GM18861 (cell line): ENCODE measurements at regions not wholly inside any gene's neighbourhood (a gene's known extent, or its start where the extent isn't known, plus 50 kb on each side); places are given as distances from the start of the nearest gene placed in this dataset.

Experiments
- ATAC-seq: cut with Tn5 transposase; IDR thresholded peaks from one replicate; pipeline ENCODE4 v1.9.1; 2021; ENCODE audit not compliant: unreplicated experiment

DNA sequence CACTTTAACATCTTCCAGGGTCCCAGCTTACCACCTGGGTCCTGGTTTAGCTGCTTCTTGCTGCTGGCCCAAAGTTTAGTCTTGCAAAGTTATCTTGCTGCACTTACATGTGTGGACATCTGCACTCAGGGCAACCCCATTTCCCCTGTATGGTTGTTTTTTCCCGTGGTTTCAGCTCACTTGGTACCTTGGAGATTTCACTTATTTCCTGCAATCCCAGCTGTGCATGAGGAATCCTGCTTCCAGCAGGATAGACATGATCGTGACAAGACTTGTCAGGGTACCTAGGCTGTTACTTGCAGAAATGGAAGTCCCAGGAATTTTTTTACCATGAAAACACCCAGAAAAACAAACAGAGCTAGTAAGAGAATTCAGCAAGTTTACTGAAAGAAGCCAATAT is 95.9 kb upstream of the LEP start:
- no peak for ATAC-seq

- no peak for ATAC-seq
Observed at GRCh38 chr7:128146052-128146451, 95.0 kb upstream of the LEP start.

- ATAC-seq, result no peak
Observed at GRCh38 chr7:128148676-128149075, 92.4 kb upstream of the LEP start.

DNA sequence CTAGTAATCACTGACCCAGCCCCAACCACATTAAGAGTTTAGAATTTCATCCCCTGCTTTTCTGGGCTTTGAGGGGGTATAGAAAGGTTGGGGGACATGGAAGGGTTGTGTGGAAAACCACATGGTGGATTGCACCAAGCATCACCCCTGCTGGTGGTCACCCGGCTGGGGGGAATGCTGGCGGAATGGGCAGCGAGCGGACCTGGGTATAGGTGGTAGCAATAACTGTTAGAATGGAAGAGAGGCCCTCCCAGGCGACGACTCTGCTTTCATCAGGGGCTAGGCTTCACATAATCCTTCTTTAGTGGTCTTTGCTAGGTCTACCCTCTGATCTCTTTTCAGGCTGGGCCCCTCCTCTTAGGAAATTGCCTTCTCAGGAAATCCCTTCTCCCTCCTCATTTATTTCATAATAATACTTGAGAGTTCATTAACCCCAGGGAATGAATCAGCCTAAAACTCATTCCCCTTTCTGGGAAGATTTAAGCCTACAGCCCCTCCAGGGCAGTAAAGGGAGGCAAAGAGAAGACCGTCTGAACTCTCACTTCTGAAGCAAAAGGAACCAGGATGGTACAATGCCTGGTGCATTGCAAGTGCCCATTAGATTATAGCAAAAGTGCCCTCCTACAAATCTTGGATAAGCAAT is 90.7 kb upstream of the LEP start:
- no peak for ATAC-seq

DNA sequence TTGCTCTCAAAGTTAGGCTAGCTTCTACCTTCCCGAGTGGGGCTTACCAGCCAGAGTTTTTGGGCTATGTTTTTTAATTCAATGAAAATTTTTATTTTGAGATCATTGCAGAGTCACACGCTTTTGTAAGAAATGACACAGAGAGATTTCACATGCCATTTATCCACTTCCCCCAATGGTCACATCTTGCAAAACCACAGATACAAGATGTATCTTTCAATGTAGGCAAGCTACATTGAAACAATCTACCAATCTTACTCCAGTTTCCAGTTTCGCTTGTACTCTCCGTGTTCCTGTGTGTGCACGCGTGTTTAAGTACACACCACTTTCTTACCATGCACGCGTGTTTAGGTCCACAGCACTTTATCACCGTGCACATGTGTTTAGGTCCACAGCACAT is 89.4 kb upstream of the LEP start:
- no peak for ATAC-seq

DNA sequence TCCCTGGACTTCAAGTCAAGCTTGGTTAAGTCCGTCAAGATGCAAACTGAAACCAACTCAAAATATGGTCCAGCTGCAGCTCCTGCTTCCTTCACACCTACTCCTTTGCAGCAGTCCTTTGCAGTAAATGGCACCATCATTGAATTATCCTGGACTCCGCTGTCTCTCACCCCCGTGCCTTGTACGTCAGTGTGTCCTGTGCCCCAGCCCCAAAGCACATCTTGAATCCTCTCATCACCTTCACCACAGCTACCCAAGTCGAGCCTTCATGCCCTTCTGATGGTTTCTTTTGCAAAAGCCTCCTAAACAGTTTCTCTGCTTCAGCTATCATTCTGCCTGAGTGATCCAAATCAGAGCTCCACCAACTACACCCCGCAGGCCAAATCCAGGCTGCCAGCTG is 88.4 kb upstream of the LEP start:
- no peak for ATAC-seq

DNA sequence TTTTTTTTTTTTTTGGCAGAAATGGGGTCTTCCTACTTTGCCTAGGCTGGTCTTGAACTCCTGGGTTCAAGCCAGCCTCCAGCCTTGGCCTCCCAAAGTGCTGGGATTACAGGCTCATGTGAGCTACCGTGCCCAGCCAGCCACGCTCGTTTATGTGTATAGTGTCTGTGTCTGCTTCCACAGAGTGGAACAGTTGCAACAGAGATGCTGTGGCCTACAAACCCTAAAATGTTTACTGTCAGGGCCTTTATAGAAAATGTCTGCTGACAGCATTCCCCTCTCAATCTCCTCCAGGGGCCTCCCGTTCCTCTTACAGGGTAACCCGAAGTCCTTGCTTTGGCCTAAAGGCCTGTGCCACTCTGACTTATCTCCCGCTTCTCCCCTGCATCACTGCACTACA is 87.6 kb upstream of the LEP start:
- ATAC-seq, result no peak

DNA sequence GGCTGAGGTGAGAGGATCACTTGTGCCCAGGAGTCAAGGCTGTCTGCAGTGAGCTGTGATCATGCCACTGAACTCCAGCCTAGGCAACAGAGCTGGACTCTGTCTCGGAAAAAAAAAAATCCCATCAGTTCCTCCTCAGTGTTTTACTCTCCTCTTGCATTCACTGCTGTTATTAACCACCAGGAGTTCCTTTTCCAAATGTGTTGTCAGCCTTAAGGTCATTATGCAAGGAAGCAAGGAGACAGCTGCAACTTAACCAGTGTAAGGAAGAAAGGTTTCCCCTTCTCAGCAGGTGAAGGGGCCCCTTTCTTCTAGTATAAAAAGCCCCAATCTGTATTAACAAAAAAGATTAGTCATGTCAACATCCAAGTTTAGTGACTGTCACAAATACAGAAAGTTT is 86.6 kb upstream of the LEP start:
- ATAC-seq, result no peak

DNA sequence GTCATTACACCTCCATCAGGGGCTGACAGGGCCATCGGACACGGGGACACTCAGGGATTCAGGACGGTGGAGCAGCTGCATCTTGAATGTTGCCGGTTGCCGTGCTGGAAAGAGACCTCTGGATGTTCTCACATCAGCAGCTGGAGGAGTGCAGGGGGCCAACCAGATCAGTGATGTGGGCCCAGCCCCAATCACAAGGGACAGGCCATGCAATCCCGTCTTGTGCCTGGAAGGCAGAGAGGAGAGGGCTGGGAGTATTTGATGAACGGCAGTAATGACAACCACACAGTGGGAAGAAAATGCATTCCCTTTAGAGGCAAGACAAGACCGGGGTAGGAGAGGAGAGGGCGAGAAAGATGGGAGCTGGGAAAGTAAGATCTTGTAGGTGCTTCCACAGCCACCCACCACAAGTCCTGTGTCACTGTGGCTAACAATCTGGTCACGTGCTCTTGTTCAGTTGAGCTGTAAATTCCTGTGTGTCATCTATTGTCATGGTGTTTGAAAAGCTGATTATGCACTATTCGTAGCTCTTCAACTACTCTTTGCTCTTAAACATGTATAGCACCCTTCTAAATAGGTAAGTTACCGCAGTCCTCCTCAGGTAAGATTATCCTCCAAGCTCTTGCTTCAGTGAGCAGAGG is 85.9 kb upstream of the LEP start:
- ATAC-seq, result no peak

DNA sequence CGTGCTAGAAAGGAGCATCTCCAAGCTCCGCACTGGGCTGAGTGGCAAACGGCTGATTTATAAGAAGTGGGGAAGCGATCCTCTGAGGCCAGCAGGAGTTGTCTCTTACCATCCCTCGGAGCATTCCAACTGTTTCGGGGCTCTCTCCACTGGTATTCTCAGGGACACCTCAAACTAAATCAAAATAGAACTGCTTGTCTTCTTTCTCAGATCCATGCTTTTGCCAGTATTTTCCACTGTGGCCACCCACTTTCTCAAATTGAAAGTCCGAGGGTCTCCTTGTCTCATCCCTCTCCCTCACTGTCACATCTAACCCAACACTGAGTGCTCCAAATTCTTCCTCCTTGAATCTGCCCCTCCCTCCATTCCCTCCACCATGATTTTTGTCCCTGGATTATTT is 83.2 kb upstream of the LEP start:
- no peak for ATAC-seq

DNA sequence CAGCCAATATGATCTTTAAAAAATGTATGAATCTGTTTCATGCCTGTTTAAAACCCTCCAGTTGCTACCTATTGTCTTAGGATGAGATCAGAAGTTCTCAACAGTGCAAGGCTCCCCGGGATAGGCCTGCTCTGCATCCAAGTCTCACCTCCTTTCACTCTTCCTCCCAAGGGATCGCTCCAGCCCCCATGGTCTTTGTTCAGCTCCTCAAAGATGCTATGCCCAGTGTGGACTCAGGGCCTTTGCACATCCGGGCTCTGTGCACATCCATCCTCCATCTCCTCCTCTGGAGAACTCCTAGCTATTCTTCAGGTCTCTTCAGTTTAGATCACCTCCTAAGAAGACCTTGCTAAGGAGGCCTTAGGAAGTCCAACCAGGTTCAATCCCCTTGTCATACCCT is 82.7 kb upstream of the LEP start:
- no peak for ATAC-seq

DNA sequence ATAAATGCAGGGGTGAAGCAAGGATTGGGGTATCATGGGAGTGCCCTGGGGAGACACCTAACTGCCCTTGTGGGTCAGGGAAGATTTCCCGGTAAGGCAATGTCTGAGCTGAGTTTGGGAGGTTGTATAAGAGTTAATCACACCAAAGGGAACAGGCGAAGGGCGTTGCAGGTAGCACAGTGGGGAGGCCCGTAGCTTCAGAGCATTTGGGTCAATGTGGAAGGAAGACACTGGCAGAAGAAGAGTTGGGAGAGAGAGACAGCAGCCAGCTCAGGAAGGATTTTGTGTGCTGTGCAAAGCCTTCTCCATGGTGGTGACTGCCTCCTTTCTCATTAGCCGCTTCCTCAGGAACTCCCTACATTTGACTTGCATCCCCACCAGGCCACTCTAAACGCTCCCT is 80.8 kb upstream of the LEP start:
- ATAC-seq, result no peak

GRCh38 chr7:128161466-128162125 is 79.5 kb upstream of the LEP start:
- ATAC-seq, result no peak

DNA sequence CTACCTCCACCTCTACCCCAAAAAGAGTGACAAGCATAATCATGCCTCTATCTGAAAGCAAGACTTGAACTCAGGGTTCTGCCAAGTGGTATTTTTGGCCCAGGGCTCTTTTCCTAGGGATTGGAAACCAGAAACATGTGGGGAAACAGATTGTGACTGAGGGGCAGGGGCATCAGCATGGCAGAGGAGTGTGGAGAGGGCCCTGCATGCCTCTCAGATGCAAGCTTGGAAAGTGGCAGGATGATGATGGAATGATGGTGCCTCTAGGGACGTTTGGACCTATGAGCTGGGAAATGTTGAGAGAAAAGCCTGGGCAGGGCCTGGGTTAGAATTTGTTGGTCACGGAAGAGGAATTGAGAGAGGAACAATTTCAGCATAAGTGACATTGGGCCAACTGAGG is 78.4 kb upstream of the LEP start:
- ATAC-seq, result no peak

GRCh38 chr7:128163473-128163872 is 77.6 kb upstream of the LEP start:
- no peak for ATAC-seq

DNA sequence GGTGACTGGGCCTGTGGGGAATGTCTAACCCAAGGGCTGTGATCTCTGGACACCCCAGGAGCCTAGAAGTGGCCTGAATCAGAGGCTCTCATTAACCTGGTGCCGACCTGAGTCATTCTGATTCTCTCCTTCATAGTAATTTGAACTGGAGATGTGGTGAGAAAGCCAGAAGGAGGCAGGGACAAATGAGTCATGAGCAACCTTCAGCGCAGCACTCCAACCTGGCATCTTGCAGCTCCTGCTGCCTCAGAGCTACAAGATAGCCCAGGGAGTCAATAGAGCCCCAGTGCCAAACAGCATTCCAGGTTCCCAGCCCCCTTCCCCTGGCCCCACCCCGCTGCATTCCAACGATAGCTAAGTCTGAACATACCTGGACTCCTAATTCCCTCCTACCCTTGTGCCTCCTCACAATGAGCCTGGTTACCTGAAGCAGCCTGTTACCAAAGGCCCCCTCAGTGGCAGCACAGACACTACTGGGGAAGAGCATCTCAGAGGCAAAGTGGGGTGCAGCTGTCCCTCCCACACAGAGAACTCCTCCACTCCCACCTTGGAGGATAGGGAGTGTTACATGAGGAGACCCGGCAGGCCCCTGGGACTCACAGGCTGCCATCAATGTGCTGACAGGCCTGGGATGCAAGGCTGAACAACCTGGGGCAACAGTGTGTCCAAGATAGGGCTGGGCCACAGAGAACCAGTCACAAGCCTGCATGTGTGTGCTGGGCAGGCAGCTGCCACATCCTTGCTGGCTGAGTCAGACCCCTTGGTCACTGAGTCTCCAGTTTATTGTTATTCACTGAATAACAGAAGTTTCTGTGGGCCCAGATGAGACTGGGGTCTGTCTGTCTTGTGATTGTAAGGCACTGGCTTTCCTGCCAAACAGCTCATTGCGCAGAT is 76.8 kb upstream of the LEP start:
- ATAC-seq, result no peak

- ATAC-seq, result no peak
Observed at GRCh38 chr7:128164955-128165670, 76.0 kb upstream of the LEP start.

GRCh38 chr7:128165927-128166420 is 75.1 kb upstream of the LEP start:
- ATAC-seq, result no peak

GRCh38 chr7:128166603-128167041 is 74.5 kb upstream of the LEP start:
- no peak for ATAC-seq

DNA sequence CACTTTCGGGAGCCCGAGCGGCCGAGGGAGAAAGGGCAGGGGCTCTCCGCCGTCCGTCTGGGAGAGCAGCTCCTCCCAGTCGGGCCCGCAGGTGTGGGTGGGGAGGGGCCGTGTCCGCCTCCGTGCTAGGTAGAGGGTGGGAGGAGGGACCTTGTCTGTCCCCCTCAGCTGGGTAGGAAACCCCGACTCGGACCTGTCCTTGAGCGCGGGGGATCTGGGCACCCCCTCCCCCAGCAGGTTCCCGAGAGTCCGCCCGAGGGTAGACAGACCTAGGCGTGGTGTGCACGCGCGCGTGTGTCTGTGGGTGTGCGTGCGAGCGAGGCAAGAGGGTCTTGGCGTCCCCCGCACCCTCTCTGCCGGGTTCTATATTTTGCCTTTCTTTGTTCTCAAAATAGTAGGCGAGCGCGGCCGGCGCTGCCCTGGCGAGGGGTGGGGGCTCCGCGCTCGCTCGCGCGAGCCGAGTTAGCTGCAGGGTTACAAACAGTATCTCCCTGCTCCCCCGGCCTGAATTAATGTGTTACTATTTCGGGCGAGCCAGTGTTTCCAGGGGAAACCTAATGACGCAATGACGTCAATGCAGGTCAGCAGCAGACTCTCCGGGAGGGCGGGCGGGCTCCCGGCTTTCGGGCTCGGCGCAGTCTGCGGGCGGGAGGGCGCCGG is 73.9 kb upstream of the LEP start:
- no peak for ATAC-seq
